ENCODE measurements at regions not wholly inside any gene's neighbourhood (a gene's known extent, or its start where the extent isn't known, plus 50 kb on each side); places are given as distances from the start of the nearest gene placed in this dataset.
"Not testable (repeated sequence)": the region's sequence is repeated elsewhere in the genome, so short reads cannot be mapped to it uniquely, and the experiment has no call there.

GRCh38 chr2:210946395-210946794, 390.0 kb downstream of the CPS1 start:
- no peak for DNase-seq (ENCODE audit: low read depth)
- H3K4me3 ChIP-seq (ENCODE audit: low read depth, low read length) = no peak overlapping the region

- DNase-seq (ENCODE audit: low read depth); H3K4me3 ChIP-seq (ENCODE audit: low read depth, low read length): not testable (repeated sequence)
These were observed 394.1 kb downstream of the CPS1 start for GRCh38 chr2:210950434-210951060.

GRCh38 chr2:210954386-210954907, 398.0 kb downstream of the CPS1 start:
- H3K4me3 ChIP-seq (ENCODE audit: low read depth, low read length) = no peak overlapping the region
- no peak for DNase-seq (ENCODE audit: low read depth)

GRCh38 chr2:210955591-210955990, 399.2 kb downstream of the CPS1 start:
- no peak overlapping the region for H3K4me3 ChIP-seq (ENCODE audit: low read depth, low read length)
- no peak for DNase-seq (ENCODE audit: low read depth)

- no peak overlapping the region for H3K4me3 ChIP-seq (ENCODE audit: low read depth, low read length)
- no peak for DNase-seq (ENCODE audit: low read depth)
These were observed 399.7 kb downstream of the CPS1 start for GRCh38 chr2:210956101-210956500.

GRCh38 chr2:210961249-210961648, 404.9 kb downstream of the CPS1 start:
- DNase-seq (ENCODE audit: low read depth) = no peak
- no peak overlapping the region for H3K4me3 ChIP-seq (ENCODE audit: low read depth, low read length)

- DNase-seq (ENCODE audit: low read depth) = no peak
- no peak overlapping the region for H3K4me3 ChIP-seq (ENCODE audit: low read depth, low read length)
These were observed 407.0 kb downstream of the CPS1 start for GRCh38 chr2:210963386-210963785.

- H3K4me3 ChIP-seq (ENCODE audit: low read depth, low read length) = no peak overlapping the region
- DNase-seq (ENCODE audit: low read depth) = no peak
These were observed 407.9 kb downstream of the CPS1 start for GRCh38 chr2:210964141-210964764.

GRCh38 chr2:210965472-210965871, 409.1 kb downstream of the CPS1 start:
- H3K4me3 ChIP-seq (ENCODE audit: low read depth, low read length) = no peak overlapping the region
- DNase-seq (ENCODE audit: low read depth) = no peak

- DNase-seq (ENCODE audit: low read depth) = no peak
- no peak overlapping the region for H3K4me3 ChIP-seq (ENCODE audit: low read depth, low read length)
These were observed 409.9 kb downstream of the CPS1 start for GRCh38 chr2:210966330-210966729.

- DNase-seq (ENCODE audit: low read depth) = no peak
- H3K4me3 ChIP-seq (ENCODE audit: low read depth, low read length) = no peak overlapping the region
These were observed 415.0 kb downstream of the CPS1 start for GRCh38 chr2:210971431-210971830.

- H3K4me3 ChIP-seq (ENCODE audit: low read depth, low read length); DNase-seq (ENCODE audit: low read depth): not testable (repeated sequence)
These were observed 430.4 kb downstream of the CPS1 start for GRCh38 chr2:210986806-210987205.

- DNase-seq (ENCODE audit: low read depth) = no peak
- no peak overlapping the region for H3K4me3 ChIP-seq (ENCODE audit: low read depth, low read length)
These were observed 434.7 kb downstream of the CPS1 start for GRCh38 chr2:210991107-210991506.

GRCh38 chr2:210994104-210994503, 437.7 kb downstream of the CPS1 start:
- DNase-seq (ENCODE audit: low read depth) = no peak
- H3K4me3 ChIP-seq (ENCODE audit: low read depth, low read length) = no peak overlapping the region

- no peak overlapping the region for H3K4me3 ChIP-seq (ENCODE audit: low read depth, low read length)
- DNase-seq (ENCODE audit: low read depth) = no peak
These were observed 441.0 kb downstream of the CPS1 start for GRCh38 chr2:210997373-210997772.

- H3K4me3 ChIP-seq (ENCODE audit: low read depth, low read length) = no peak overlapping the region
- no peak for DNase-seq (ENCODE audit: low read depth)
These were observed 441.9 kb downstream of the CPS1 start for GRCh38 chr2:210998334-210998733.

- H3K4me3 ChIP-seq (ENCODE audit: low read depth, low read length) = no peak overlapping the region
- DNase-seq (ENCODE audit: low read depth) = no peak
These were observed 458.0 kb downstream of the CPS1 start for GRCh38 chr2:211014376-211014775.

GRCh38 chr2:211014906-211015305, 458.5 kb downstream of the CPS1 start:
- DNase-seq (ENCODE audit: low read depth) = no peak
- no peak overlapping the region for H3K4me3 ChIP-seq (ENCODE audit: low read depth, low read length)

GRCh38 chr2:211025089-211025488, 468.7 kb downstream of the CPS1 start:
- not testable (repeated sequence) for H3K4me3 ChIP-seq (ENCODE audit: low read depth, low read length); DNase-seq (ENCODE audit: low read depth)

- DNase-seq (ENCODE audit: low read depth) = no peak
- H3K4me3 ChIP-seq (ENCODE audit: low read depth, low read length) = no peak overlapping the region
These were observed 469.7 kb downstream of the CPS1 start for GRCh38 chr2:211026109-211026508.

- DNase-seq (ENCODE audit: low read depth) = no peak
- H3K4me3 ChIP-seq (ENCODE audit: low read depth, low read length) = no peak overlapping the region
These were observed 471.6 kb downstream of the CPS1 start for GRCh38 chr2:211027976-211028375.
